Keratinocyte (primary cell): ENCODE measurements at regions not wholly inside any gene's neighbourhood (a gene's known extent, or its start where the extent isn't known, plus 50 kb on each side); places are given as distances from the start of the nearest gene placed in this dataset.
"Not testable (repeated sequence)": the region's sequence is repeated elsewhere in the genome, so short reads cannot be mapped to it uniquely, and the experiment has no call there.

Experiments
- DNase-seq: peaks from one replicate; pipeline ENCODE4 v3.0.0-alpha.2; 2011; ENCODE audit warnings: low read depth, missing footprints, low spot score
- FAIRE-seq: peaks from 2 replicates; lab custom pipeline; 2011; peaks lifted over from hg19 to GRCh38; lab: Jason Lieb, UNC
- H2AFZ ChIP-seq: 2 replicates; pipeline ENCODE4 v1.6.0; 2012; ENCODE audit warnings: low read length, control low read depth, inconsistent platforms; ENCODE audit not compliant: control insufficient read depth
- H3K27ac ChIP-seq: 2 replicates; pipeline ENCODE4 v1.5.1; 2011; ENCODE audit warnings: low read length; ENCODE audit not compliant: control insufficient read depth, insufficient read depth
- H3K27me3 ChIP-seq: 3 replicates; pipeline ENCODE4 v1.6.0; 2011; ENCODE audit warnings: low read length; ENCODE audit not compliant: control insufficient read depth, insufficient read depth; ENCODE audit errors: extremely low read depth
- H3K36me3 ChIP-seq, 2 experiments: 2 replicates in 1 of 2; 3 replicates in 1 of 2; pipeline ENCODE4 v1.5.1; 2011; ENCODE audit warnings: low read length in 2 of 2, mild to moderate bottlenecking in 1 of 2; ENCODE audit not compliant: control insufficient read depth in 2 of 2, insufficient read depth in 2 of 2; ENCODE audit errors: extremely low read depth in 1 of 2
- H3K4me1 ChIP-seq: 3 replicates; pipeline ENCODE4 v1.5.1; 2011; ENCODE audit warnings: low read length; ENCODE audit not compliant: control insufficient read depth, insufficient read depth; ENCODE audit errors: extremely low read depth
- H3K4me2 ChIP-seq: 3 replicates; pipeline ENCODE4 v1.6.0; 2011; ENCODE audit warnings: low read depth, low read length; ENCODE audit not compliant: control insufficient read depth, insufficient read depth; ENCODE audit errors: extremely low read depth
- H3K4me3 ChIP-seq, 3 experiments: fragments of 200-600 bp in 1 of 3; sonication (generic) in 1 of 3; 2 replicates in 2 of 3; 3 replicates in 1 of 3; pipeline ENCODE4 v1.5.1; 2011 to 2016; ENCODE audit warnings: low read length in 3 of 3, mild to moderate bottlenecking in 3 of 3, control low read depth in 2 of 3, inconsistent platforms in 1 of 3, low read depth in 1 of 3, mixed read lengths in 1 of 3, mixed run types in 1 of 3, moderate library complexity in 1 of 3; ENCODE audit not compliant: control insufficient read depth in 2 of 3, insufficient read depth in 2 of 3; ENCODE audit errors: extremely low read depth in 1 of 3
- H3K79me2 ChIP-seq: 2 replicates; pipeline ENCODE4 v1.6.0; 2012; ENCODE audit warnings: low read length; ENCODE audit not compliant: control insufficient read depth, insufficient read depth
- H3K9ac ChIP-seq: 3 replicates; pipeline ENCODE4 v1.6.0; 2011; ENCODE audit warnings: low read length; ENCODE audit not compliant: control insufficient read depth, insufficient read depth; ENCODE audit errors: extremely low read depth
- H3K9me1 ChIP-seq: 3 replicates; pipeline ENCODE4 v1.6.0; 2011; ENCODE audit warnings: low read length; ENCODE audit not compliant: control insufficient read depth, insufficient read depth; ENCODE audit errors: extremely low read depth
- H3K9me3 ChIP-seq: 2 replicates; pipeline ENCODE4 v1.5.1; 2012; ENCODE audit warnings: low read depth, low read length; ENCODE audit not compliant: control insufficient read depth
- H4K20me1 ChIP-seq: 3 replicates; pipeline ENCODE4 v1.6.0; 2011; ENCODE audit warnings: low read length; ENCODE audit not compliant: control insufficient read depth, insufficient read depth; ENCODE audit errors: extremely low read depth
- CTCF ChIP-seq, 3 experiments: IDR thresholded peaks in 1 of 3; conservative IDR thresholded peaks in 1 of 3; optimal IDR thresholded peaks in 1 of 3; 2 replicates in 2 of 3; 3 replicates in 1 of 3; pipeline versions ENCODE3 to v1.5.1; 2011; ENCODE audit warnings: low read length in 3 of 3, mild to moderate bottlenecking in 3 of 3, moderate library complexity in 2 of 3, control low read depth in 1 of 3, inconsistent platforms in 1 of 3; ENCODE audit not compliant: insufficient read depth in 2 of 3; ENCODE audit errors: extremely low read depth in 1 of 3
- EZH2 ChIP-seq: IDR thresholded peaks from one replicate; pipeline ENCODE4 v1.6.1; 2012; ENCODE audit warnings: inconsistent platforms, mild to moderate bottlenecking, low read length, moderate library complexity
- dilution Hi-C: fragments of 300-500 bp; cut with MboI; formaldehyde crosslinking; loops from one replicate; pipeline ENCODE4 v1.7.0; 2020; ENCODE audit warnings: low sequenced_read_pairs; ENCODE audit not compliant: extremely low pct_ligation_motif_present

GRCh38 chr17:45672792-45673191 is 111.3 kb upstream of the CRHR1 start:
- Histone ChIP-seq H3K9me3 (no peaks in the 10 kb centered on the region), H3K4me2 (no peak overlapping the region), H3K4me3 (no peak overlapping the region), H4K20me1 (no peaks in the 10 kb centered on the region), H3K27ac (no peak overlapping the region), H3K4me1 (no peaks in the 10 kb centered on the region), H3K36me3 (no peaks in the 10 kb centered on the region), H3K9me1 (no peaks in the 10 kb centered on the region), H2AFZ (no peak overlapping the region), H3K27me3 (peaks cover 4% of the 10 kb centered on the region), H3K79me2 (no peaks in the 10 kb centered on the region), H3K9ac (no peak overlapping the region)
- no peak for TF ChIP-seq CTCF (optimal IDR thresholded peaks at IDR 0.05 in 1 of 3, IDR thresholded peaks at IDR 0.05 in 1 of 3, conservative IDR thresholded peaks at IDR 0.05 in 1 of 3; ENCODE audit: extremely low read depth in 1 of 3, insufficient read depth in 2 of 3, low read length in 3 of 3)
- no peak for TF ChIP-seq EZH2
- FAIRE-seq, result no peak
- dilution Hi-C loops, result no loop called here
- no peak for DNase-seq

- H3K9me1 ChIP-seq, H3K79me2 ChIP-seq, H3K4me3 ChIP-seq, H3K9me3 ChIP-seq, H3K4me2 ChIP-seq, H3K27me3 ChIP-seq, FAIRE-seq, H4K20me1 ChIP-seq, DNase-seq, H3K4me1 ChIP-seq, H3K27ac ChIP-seq, H3K9ac ChIP-seq, dilution Hi-C loops, H2AFZ ChIP-seq, H3K36me3 ChIP-seq: not testable (repeated sequence)
Observed at GRCh38 chr17:45673759-45674158, 110.4 kb upstream of the CRHR1 start.

- dilution Hi-C loops, result no loop called here
- TF ChIP-seq EZH2, result no peak
- no peaks in the 10 kb centered on the region for H3K9me3 ChIP-seq
- no peak overlapping the region for H3K27ac ChIP-seq
- no peaks in the 10 kb centered on the region for H3K9me1 ChIP-seq
- no peak for DNase-seq
- no peak overlapping the region for H3K4me2 ChIP-seq
- H3K79me2 ChIP-seq, result no peaks in the 10 kb centered on the region
- no peaks in the 10 kb centered on the region for H3K4me1 ChIP-seq
- no peaks in the 10 kb centered on the region for H4K20me1 ChIP-seq
- no peak overlapping the region for H3K9ac ChIP-seq
- H3K36me3 ChIP-seq, result no peaks in the 10 kb centered on the region
- FAIRE-seq, result no peak
- H3K4me3 ChIP-seq, result no peak overlapping the region
- H2AFZ ChIP-seq, result no peak overlapping the region
- H3K27me3 ChIP-seq, result peaks cover 4% of the 10 kb centered on the region
Observed at GRCh38 chr17:45675012-45675411, 109.1 kb upstream of the CRHR1 start.
